ENCODE measurements at regions not wholly inside any gene's neighbourhood (a gene's known extent, or its start where the extent isn't known, plus 50 kb on each side); places are given as distances from the start of the nearest gene placed in this dataset.
"Not testable (repeated sequence)": the region's sequence is repeated elsewhere in the genome, so short reads cannot be mapped to it uniquely, and the experiment has no call there.

GRCh38 chr5:82959466-82959865, 117.7 kb downstream of the TMEM167A start:
- Histone ChIP-seq H3K4me3 (ENCODE audit: low read depth, low read length) (no peak overlapping the region), H3K36me3 (ENCODE audit: insufficient read depth, low read length) (no peaks in the 10 kb centered on the region), H3K27ac (ENCODE audit: low read depth, low read length) (no peak overlapping the region), H3K79me2 (ENCODE audit: control insufficient read depth, insufficient read depth, low read length, unreplicated experiment) (no peaks in the 10 kb centered on the region), H3K27me3 (ENCODE audit: insufficient read depth, low read length) (no peaks in the 10 kb centered on the region), H2AFZ (ENCODE audit: low read length, unreplicated experiment) (no peak overlapping the region), H3K4me1 (ENCODE audit: control insufficient read depth, insufficient read depth, low read length, unreplicated experiment) (no peaks in the 10 kb centered on the region)

GRCh38 chr5:82956600-82956999, 120.6 kb downstream of the TMEM167A start:
- Histone ChIP-seq H3K79me2 (ENCODE audit: control insufficient read depth, insufficient read depth, low read length, unreplicated experiment) (no peaks in the 10 kb centered on the region), H3K4me3 (ENCODE audit: low read depth, low read length) (no peak overlapping the region), H2AFZ (ENCODE audit: low read length, unreplicated experiment) (no peak overlapping the region), H3K27me3 (ENCODE audit: insufficient read depth, low read length) (no peaks in the 10 kb centered on the region), H3K27ac (ENCODE audit: low read depth, low read length) (no peak overlapping the region), H3K4me1 (ENCODE audit: control insufficient read depth, insufficient read depth, low read length, unreplicated experiment) (no peaks in the 10 kb centered on the region), H3K36me3 (ENCODE audit: insufficient read depth, low read length) (no peaks in the 10 kb centered on the region)

GRCh38 chr5:82952326-82952725, 124.9 kb downstream of the TMEM167A start:
- Histone ChIP-seq H2AFZ (ENCODE audit: low read length, unreplicated experiment) (no peak overlapping the region), H3K27me3 (ENCODE audit: insufficient read depth, low read length) (no peaks in the 10 kb centered on the region), H3K4me1 (ENCODE audit: control insufficient read depth, insufficient read depth, low read length, unreplicated experiment) (no peaks in the 10 kb centered on the region), H3K4me3 (ENCODE audit: low read depth, low read length) (no peak overlapping the region), H3K27ac (ENCODE audit: low read depth, low read length) (no peak overlapping the region), H3K36me3 (ENCODE audit: insufficient read depth, low read length) (no peaks in the 10 kb centered on the region), H3K79me2 (ENCODE audit: control insufficient read depth, insufficient read depth, low read length, unreplicated experiment) (no peaks in the 10 kb centered on the region)

DNA sequence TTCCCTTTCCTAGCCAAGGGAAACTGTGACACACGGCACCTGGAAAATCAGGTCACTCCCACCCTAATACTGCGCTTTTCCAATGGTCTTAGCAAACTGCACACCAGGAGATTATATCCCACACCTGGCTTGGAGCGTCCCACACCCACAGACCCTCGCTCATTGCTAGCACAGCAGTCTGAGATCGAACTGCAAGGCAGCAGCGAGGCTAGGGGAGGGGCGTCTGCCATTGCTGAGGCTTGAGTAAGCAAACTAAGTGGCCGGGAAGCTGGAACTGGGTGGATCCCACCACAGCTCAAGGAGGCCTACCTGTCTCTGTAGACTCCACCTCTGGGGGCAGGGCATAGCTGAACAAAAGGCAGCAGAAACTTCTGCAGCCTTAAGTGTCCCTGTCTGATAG, 132.9 kb downstream of the TMEM167A start:
- not testable (repeated sequence) for H3K79me2 ChIP-seq (ENCODE audit: control insufficient read depth, insufficient read depth, low read length, unreplicated experiment); H3K4me1 ChIP-seq (ENCODE audit: control insufficient read depth, insufficient read depth, low read length, unreplicated experiment); H3K4me3 ChIP-seq (ENCODE audit: low read depth, low read length)

DNA sequence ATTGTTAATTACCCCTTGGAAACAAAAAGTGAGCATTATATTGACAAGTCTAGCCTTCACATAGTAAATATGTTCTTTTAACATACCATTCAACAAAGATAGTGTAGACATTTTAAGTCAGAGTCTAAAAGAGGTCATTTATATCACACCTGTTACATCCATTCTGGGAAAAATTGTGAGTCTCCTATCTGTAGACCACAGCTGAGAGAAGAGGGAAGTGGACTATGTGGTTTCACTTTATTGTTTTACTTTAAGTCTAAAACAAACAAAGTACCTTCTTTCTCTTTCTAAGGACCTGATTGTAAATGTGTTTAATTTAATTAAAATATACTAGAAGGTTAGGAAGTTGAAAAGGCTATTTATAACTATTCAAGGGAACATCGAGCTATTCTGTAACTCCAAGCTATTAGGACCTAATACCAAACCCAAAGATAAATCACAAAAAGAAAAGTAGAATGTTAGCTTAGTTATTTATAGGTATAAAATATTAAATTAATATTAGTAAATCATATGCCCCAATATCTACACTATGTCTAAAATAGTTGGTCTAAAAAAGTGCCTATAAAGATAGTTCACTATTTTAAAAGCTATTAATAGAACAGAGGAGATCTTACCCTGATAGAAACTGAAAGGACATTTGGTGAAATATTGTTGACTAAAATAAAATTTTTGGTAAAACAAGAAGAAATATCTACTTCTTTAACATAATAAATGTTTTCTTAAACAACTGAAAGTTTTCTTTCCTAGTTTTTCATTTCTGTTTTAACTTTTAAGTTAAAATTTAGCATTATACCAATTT, 134.9 kb downstream of the TMEM167A start:
- Histone ChIP-seq H3K4me3 (ENCODE audit: low read depth, low read length) (no peak overlapping the region), H3K79me2 (ENCODE audit: control insufficient read depth, insufficient read depth, low read length, unreplicated experiment) (no peaks in the 10 kb centered on the region), H3K36me3 (ENCODE audit: insufficient read depth, low read length) (no peaks in the 10 kb centered on the region), H2AFZ (ENCODE audit: low read length, unreplicated experiment) (no peak overlapping the region), H3K27ac (ENCODE audit: low read depth, low read length) (no peak overlapping the region), H3K27me3 (ENCODE audit: insufficient read depth, low read length) (no peaks in the 10 kb centered on the region), H3K4me1 (ENCODE audit: control insufficient read depth, insufficient read depth, low read length, unreplicated experiment) (no peaks in the 10 kb centered on the region)

More for the DNA sequence above, 132.9 kb downstream of the TMEM167A start:
- not testable (repeated sequence) for H2AFZ ChIP-seq (ENCODE audit: low read length, unreplicated experiment); H3K27me3 ChIP-seq (ENCODE audit: insufficient read depth, low read length); H3K36me3 ChIP-seq (ENCODE audit: insufficient read depth, low read length); H3K27ac ChIP-seq (ENCODE audit: low read depth, low read length)

DNA sequence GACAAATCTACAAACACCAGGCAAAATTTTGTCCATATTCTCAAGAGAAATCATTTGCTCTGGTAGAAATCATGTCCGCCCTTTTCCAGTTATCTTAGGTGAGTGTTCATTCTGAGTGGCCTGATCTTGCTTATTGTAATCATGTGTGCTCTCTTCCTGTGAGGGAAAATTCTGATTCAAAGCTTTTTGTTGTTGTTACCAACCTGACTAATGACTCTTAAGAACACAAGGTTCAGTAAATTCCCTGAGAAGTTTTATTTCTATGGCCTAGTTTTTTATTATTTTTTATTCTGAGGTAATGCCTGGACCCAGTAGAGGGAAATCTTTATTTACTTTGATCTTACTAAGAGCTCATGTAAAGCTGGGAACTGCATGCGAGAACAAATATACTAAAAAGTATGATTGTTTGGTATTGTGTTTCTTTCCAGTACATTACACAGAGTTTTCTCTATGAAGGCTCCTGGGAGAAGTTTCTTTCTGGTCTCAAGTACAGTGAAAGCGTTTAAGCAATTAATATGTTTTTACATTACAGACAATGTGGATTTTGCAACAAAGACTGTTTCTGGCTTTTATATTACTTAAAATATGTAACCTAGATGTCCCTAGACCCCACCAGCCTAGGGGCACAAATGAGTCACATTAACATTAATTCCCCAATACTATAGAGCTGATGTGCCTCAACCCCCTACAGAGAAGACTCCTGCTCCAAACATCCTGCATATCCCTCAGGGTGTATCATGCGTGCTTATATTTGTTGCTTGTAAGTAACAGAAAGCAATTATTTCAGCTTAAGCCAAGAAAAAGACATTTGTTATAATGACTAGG, 138.1 kb downstream of the TMEM167A start:
- no peak overlapping the region for H3K4me3 ChIP-seq (ENCODE audit: low read depth, low read length)
- H3K36me3 ChIP-seq (ENCODE audit: insufficient read depth, low read length), result no peaks in the 10 kb centered on the region
- no peak overlapping the region for H2AFZ ChIP-seq (ENCODE audit: low read length, unreplicated experiment)
- H3K79me2 ChIP-seq (ENCODE audit: control insufficient read depth, insufficient read depth, low read length, unreplicated experiment), result no peaks in the 10 kb centered on the region
- H3K27me3 ChIP-seq (ENCODE audit: insufficient read depth, low read length), result no peaks in the 10 kb centered on the region
- no peaks in the 10 kb centered on the region for H3K4me1 ChIP-seq (ENCODE audit: control insufficient read depth, insufficient read depth, low read length, unreplicated experiment)
- H3K27ac ChIP-seq (ENCODE audit: low read depth, low read length), result no peak overlapping the region

- not testable (repeated sequence) for H2AFZ ChIP-seq (ENCODE audit: low read length, unreplicated experiment); H3K27me3 ChIP-seq (ENCODE audit: insufficient read depth, low read length); H3K4me1 ChIP-seq (ENCODE audit: control insufficient read depth, insufficient read depth, low read length, unreplicated experiment); H3K27ac ChIP-seq (ENCODE audit: low read depth, low read length); H3K36me3 ChIP-seq (ENCODE audit: insufficient read depth, low read length); H3K4me3 ChIP-seq (ENCODE audit: low read depth, low read length); H3K79me2 ChIP-seq (ENCODE audit: control insufficient read depth, insufficient read depth, low read length, unreplicated experiment)
Measured at GRCh38 chr5:82932473-82933220, 144.5 kb downstream of the TMEM167A start.

DNA sequence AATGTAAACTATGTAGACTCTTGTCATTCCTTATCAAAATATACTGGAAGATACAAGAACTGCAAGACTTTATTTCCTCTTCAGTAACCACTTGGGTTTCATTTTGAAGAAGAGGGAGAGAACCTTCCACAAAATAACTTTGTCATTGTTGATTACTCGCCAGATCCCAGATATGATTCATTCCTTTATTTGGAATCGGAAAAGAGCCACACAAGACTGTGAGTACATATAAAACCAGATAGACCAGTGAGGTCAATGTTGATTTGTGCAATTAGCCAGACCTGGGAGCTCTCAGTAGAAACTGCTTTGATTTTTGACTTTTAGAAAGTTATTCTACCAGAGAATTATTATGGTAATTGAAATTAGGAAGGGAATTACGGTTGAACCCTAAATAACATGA, 146.1 kb downstream of the TMEM167A start:
- H3K36me3 ChIP-seq (ENCODE audit: insufficient read depth, low read length), result no peaks in the 10 kb centered on the region
- no peak overlapping the region for H3K4me3 ChIP-seq (ENCODE audit: low read depth, low read length)
- H3K4me1 ChIP-seq (ENCODE audit: control insufficient read depth, insufficient read depth, low read length, unreplicated experiment), result no peaks in the 10 kb centered on the region
- no peak overlapping the region for H3K27ac ChIP-seq (ENCODE audit: low read depth, low read length)
- no peaks in the 10 kb centered on the region for H3K79me2 ChIP-seq (ENCODE audit: control insufficient read depth, insufficient read depth, low read length, unreplicated experiment)
- no peaks in the 10 kb centered on the region for H3K27me3 ChIP-seq (ENCODE audit: insufficient read depth, low read length)
- H2AFZ ChIP-seq (ENCODE audit: low read length, unreplicated experiment), result no peak overlapping the region

DNA sequence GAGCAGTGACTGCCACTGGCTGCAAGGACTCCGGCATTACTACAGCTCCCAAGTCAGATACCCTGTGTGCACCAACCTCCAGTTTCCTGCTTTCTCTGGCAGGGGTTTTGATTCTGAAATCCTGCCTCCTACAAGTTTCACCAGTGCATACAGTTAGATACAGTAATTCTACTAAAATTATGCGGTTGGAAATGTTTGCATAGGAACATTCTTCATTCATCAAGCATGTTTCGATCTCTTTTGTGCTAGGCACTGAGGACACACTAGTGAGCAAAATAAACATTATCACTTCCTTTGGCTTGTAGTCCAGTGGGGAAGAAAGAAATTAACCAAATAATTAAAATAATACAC, 152.2 kb downstream of the TMEM167A start:
- no peaks in the 10 kb centered on the region for H3K27me3 ChIP-seq (ENCODE audit: insufficient read depth, low read length)
- H3K4me1 ChIP-seq (ENCODE audit: control insufficient read depth, insufficient read depth, low read length, unreplicated experiment), result no peaks in the 10 kb centered on the region
- H3K4me3 ChIP-seq (ENCODE audit: low read depth, low read length), result no peak overlapping the region
- no peak overlapping the region for H2AFZ ChIP-seq (ENCODE audit: low read length, unreplicated experiment)
- no peak overlapping the region for H3K27ac ChIP-seq (ENCODE audit: low read depth, low read length)
- H3K79me2 ChIP-seq (ENCODE audit: control insufficient read depth, insufficient read depth, low read length, unreplicated experiment), result no peaks in the 10 kb centered on the region
- H3K36me3 ChIP-seq (ENCODE audit: insufficient read depth, low read length), result no peaks in the 10 kb centered on the region

GRCh38 chr5:82924226-82925060, 152.8 kb downstream of the TMEM167A start:
- Histone ChIP-seq H3K4me3 (ENCODE audit: low read depth, low read length) (no peak overlapping the region), H3K27me3 (ENCODE audit: insufficient read depth, low read length) (no peaks in the 10 kb centered on the region), H2AFZ (ENCODE audit: low read length, unreplicated experiment) (no peak overlapping the region), H3K36me3 (ENCODE audit: insufficient read depth, low read length) (no peaks in the 10 kb centered on the region), H3K4me1 (ENCODE audit: control insufficient read depth, insufficient read depth, low read length, unreplicated experiment) (no peaks in the 10 kb centered on the region), H3K79me2 (ENCODE audit: control insufficient read depth, insufficient read depth, low read length, unreplicated experiment) (no peaks in the 10 kb centered on the region), H3K27ac (ENCODE audit: low read depth, low read length) (no peak overlapping the region)

All from ACC112 (cell line).